ENCODE measurements at regions not wholly inside any gene's neighbourhood (a gene's known extent, or its start where the extent isn't known, plus 50 kb on each side); places are given as distances from the start of the nearest gene placed in this dataset.

GRCh38 chr12:87660987-87661774, 368.0 kb downstream of the C12orf50 start:
- no peak for TF ChIP-seq CTCF (IDR thresholded peaks at IDR 0.05; ENCODE audit: low read depth, low read length)
- no peaks in the 10 kb centered on the region for H3K36me3 ChIP-seq
- no peaks in the 10 kb centered on the region for H3K27me3 ChIP-seq
- H3K9me3 ChIP-seq (ENCODE audit: low read depth): no peaks in the 10 kb centered on the region
- no peak overlapping the region for H3K27ac ChIP-seq
- no peaks in the 10 kb centered on the region for H3K4me1 ChIP-seq (ENCODE audit: low read depth)
- H3K4me3 ChIP-seq: no peak overlapping the region
- DNase-seq (ENCODE audit: low read depth in 1 of 2, low spot score in 1 of 2): no peak

- H3K9me3 ChIP-seq (ENCODE audit: low read depth): no peaks in the 10 kb centered on the region
- no peaks in the 10 kb centered on the region for H3K27me3 ChIP-seq
- no peaks in the 10 kb centered on the region for H3K4me1 ChIP-seq (ENCODE audit: low read depth)
- TF ChIP-seq CTCF (IDR thresholded peaks at IDR 0.05; ENCODE audit: low read depth, low read length): no peak
- H3K4me3 ChIP-seq: no peak overlapping the region
- H3K36me3 ChIP-seq: no peaks in the 10 kb centered on the region
- H3K27ac ChIP-seq: no peak overlapping the region
- DNase-seq (ENCODE audit: low read depth in 1 of 2, low spot score in 1 of 2): no peak
These were observed 368.9 kb downstream of the C12orf50 start for GRCh38 chr12:87660291-87660690.

- no peak overlapping the region for H3K4me3 ChIP-seq
- no peak overlapping the region for H3K27ac ChIP-seq
- TF ChIP-seq CTCF (IDR thresholded peaks at IDR 0.05; ENCODE audit: low read depth, low read length): no peak
- no peaks in the 10 kb centered on the region for H3K9me3 ChIP-seq (ENCODE audit: low read depth)
- no peaks in the 10 kb centered on the region for H3K27me3 ChIP-seq
- peaks cover 10% of the 10 kb centered on the region for H3K4me1 ChIP-seq (ENCODE audit: low read depth)
- H3K36me3 ChIP-seq: no peaks in the 10 kb centered on the region
- no peak for DNase-seq (ENCODE audit: low read depth in 1 of 2, low spot score in 1 of 2)
These were observed 372.9 kb downstream of the C12orf50 start for GRCh38 chr12:87656311-87656710.

GRCh38 chr12:87651670-87652425, 377.4 kb downstream of the C12orf50 start:
- Histone ChIP-seq H3K36me3 (no peaks in the 10 kb centered on the region), H3K27me3 (no peaks in the 10 kb centered on the region), H3K4me3 (no peak overlapping the region), H3K4me1 (ENCODE audit: low read depth) (peaks cover 10% of the 10 kb centered on the region), H3K27ac (no peak overlapping the region), H3K9me3 (ENCODE audit: low read depth) (no peaks in the 10 kb centered on the region)
- TF ChIP-seq CTCF (IDR thresholded peaks at IDR 0.05; ENCODE audit: low read depth, low read length): no peak
- DNase-seq (ENCODE audit: low read depth in 1 of 2, low spot score in 1 of 2): no peak

- Histone ChIP-seq H3K36me3 (no peaks in the 10 kb centered on the region), H3K27me3 (no peaks in the 10 kb centered on the region), H3K4me1 (ENCODE audit: low read depth) (peaks cover 3% of the 10 kb centered on the region), H3K27ac (no peak overlapping the region), H3K4me3 (no peak overlapping the region), H3K9me3 (ENCODE audit: low read depth) (no peaks in the 10 kb centered on the region)
- no peak for DNase-seq (ENCODE audit: low read depth in 1 of 2, low spot score in 1 of 2)
- no peak for TF ChIP-seq CTCF (IDR thresholded peaks at IDR 0.05; ENCODE audit: low read depth, low read length)
These were observed 387.0 kb downstream of the C12orf50 start for GRCh38 chr12:87642245-87642644.
